PC-9 (cell line): ENCODE measurements at regions not wholly inside any gene's neighbourhood (a gene's known extent, or its start where the extent isn't known, plus 50 kb on each side); places are given as distances from the start of the nearest gene placed in this dataset.

Experiments
- BruUV-seq: library from RNA; stranded (reverse); fragments of 400-500 nt; replicated peaks from 2 replicates; lab custom pipeline; 2021; lab: Mats Ljungman, UMichigan
- CTCF ChIA-PET: fragments of 300-600 bp; sonication (Branson Sonifier 250); formaldehyde crosslinking; loops from one replicate; lab custom pipeline; 2022; ENCODE audit warnings: antibody characterized with exemption; lab: Charles Lee
- POLR2A ChIA-PET: fragments of 300-600 bp; sonication (Branson Sonifier 250); formaldehyde crosslinking; loops from one replicate; lab custom pipeline; 2022; ENCODE audit warnings: antibody characterized with exemption; ENCODE audit not compliant: unreplicated experiment; lab: Charles Lee
- DNase-seq, 2 experiments: peaks; one replicate each; pipeline versions ENCODE4 v3.0.0 to v3.0.0-alpha.2; 2015 to 2022; ENCODE audit warnings: mixed read lengths in 1 of 2
- H2AFZ ChIP-seq: fragments of 200-600 bp; sonication (generic); 2 replicates; pipeline ENCODE4 v1.8.1; 2017; ENCODE audit warnings: antibody characterized with exemption
- H3F3A ChIP-seq: fragments of 200-600 bp; sonication (generic); 2 replicates; pipeline ENCODE4 v1.8.1; 2017; ENCODE audit warnings: antibody characterized with exemption, mild to moderate bottlenecking, low read depth; ENCODE audit not compliant: insufficient read depth
- H3K27ac ChIP-seq: fragments of 200-600 bp; sonication (generic); 2 replicates; pipeline ENCODE4 v1.6.1; 2016; ENCODE audit warnings: mixed run types
- H3K27me3 ChIP-seq: fragments of 200-600 bp; sonication (generic); 2 replicates; pipeline ENCODE4 v1.6.1; 2016; ENCODE audit warnings: low read depth, mixed run types; ENCODE audit not compliant: insufficient read depth
- H3K36me3 ChIP-seq: fragments of 200-600 bp; sonication (generic); 2 replicates; pipeline ENCODE4 v1.6.1; 2016; ENCODE audit warnings: low read depth, mixed run types
- H3K4me1 ChIP-seq: fragments of 200-600 bp; sonication (generic); replicated peaks from 2 replicates; pipeline ENCODE4 v1.6.1; 2016; ENCODE audit warnings: mixed run types; ENCODE audit not compliant: insufficient read depth
- H3K4me2 ChIP-seq: fragments of 200-600 bp; sonication (generic); 2 replicates; pipeline ENCODE4 v1.6.1; 2017; ENCODE audit warnings: mixed run types
- H3K4me3 ChIP-seq: fragments of 200-600 bp; sonication (generic); 2 replicates; pipeline ENCODE4 v1.6.1; 2016; ENCODE audit warnings: mixed run types
- H3K79me2 ChIP-seq: fragments of 200-600 bp; sonication (generic); 2 replicates; pipeline ENCODE4 v1.6.1; 2017; ENCODE audit warnings: low read depth, mixed run types
- H3K9me2 ChIP-seq: fragments of 200-600 bp; sonication (generic); 2 replicates; pipeline ENCODE4 v1.8.1; 2017; ENCODE audit warnings: mild to moderate bottlenecking; ENCODE audit not compliant: insufficient read depth
- H3K9me3 ChIP-seq: fragments of 200-600 bp; sonication (generic); 2 replicates; pipeline ENCODE4 v1.8.1; 2016; ENCODE audit warnings: low read depth; ENCODE audit not compliant: insufficient read depth
- H4K20me1 ChIP-seq: fragments of 200-600 bp; sonication (generic); 2 replicates; pipeline ENCODE4 v1.8.1; 2017; ENCODE audit not compliant: insufficient read depth
- CTCF ChIP-seq: fragments of 200-600 bp; sonication (generic); conservative IDR thresholded peaks from 2 replicates; pipeline ENCODE4 v1.6.1; 2017; ENCODE audit warnings: mixed run types, antibody characterized with exemption, mild to moderate bottlenecking, moderate library complexity
- EZH2 ChIP-seq: fragments of 200-600 bp; sonication (generic); IDR thresholded peaks from 2 replicates; pipeline ENCODE4 v1.8.0; 2017; ENCODE audit warnings: antibody characterized with exemption, low read depth
- intact Hi-C: fragments of 100-400 bp; cut with micrococcal nuclease; formaldehyde crosslinking; loops from one replicate; pipeline ENCODE4 v1.10.0; 2022; ENCODE audit not compliant: unreplicated experiment

- no peaks in the 10 kb centered on the region for H3K79me2 ChIP-seq
- H3K27me3 ChIP-seq, result no peaks in the 10 kb centered on the region
- H3K9me3 ChIP-seq, result no peaks in the 10 kb centered on the region
- POLR2A ChIA-PET, result no interaction called here
- no peaks in the 10 kb centered on the region for H3K36me3 ChIP-seq
- BruUV-seq, result no TSS peak
- no peaks in the 10 kb centered on the region for H3K4me1 ChIP-seq
- no peak overlapping the region for H3K27ac ChIP-seq
- intact Hi-C loops, result no loop called here
- no peak overlapping the region for H3K4me2 ChIP-seq
- TF ChIP-seq EZH2 (no peak), CTCF (no peak)
- CTCF ChIA-PET, result no interaction called here
- no peaks in the 10 kb centered on the region for H3F3A ChIP-seq
- DNase-seq, result no peak
- no peaks in the 10 kb centered on the region for H3K9me2 ChIP-seq
- no peaks in the 10 kb centered on the region for H4K20me1 ChIP-seq
- no peak overlapping the region for H3K4me3 ChIP-seq
- H2AFZ ChIP-seq, result no peak overlapping the region
Measured at GRCh38 chr10:28137907-28138880, 139.3 kb upstream of the ODAD2 start.

- no peaks in the 10 kb centered on the region for H4K20me1 ChIP-seq
- no peaks in the 10 kb centered on the region for H3K9me2 ChIP-seq
- no peak overlapping the region for H3K27ac ChIP-seq
- no peak overlapping the region for H3K4me3 ChIP-seq
- H3K36me3 ChIP-seq, result no peaks in the 10 kb centered on the region
- CTCF ChIA-PET, result no interaction called here
- H3K4me1 ChIP-seq, result no peaks in the 10 kb centered on the region
- H3K27me3 ChIP-seq, result no peaks in the 10 kb centered on the region
- intact Hi-C loops, result no loop called here
- H3K79me2 ChIP-seq, result no peaks in the 10 kb centered on the region
- H3F3A ChIP-seq, result no peaks in the 10 kb centered on the region
- H3K9me3 ChIP-seq, result no peaks in the 10 kb centered on the region
- no peak overlapping the region for H2AFZ ChIP-seq
- BruUV-seq, result no TSS peak
- no peak for DNase-seq
- TF ChIP-seq EZH2 (no peak), CTCF (no peak)
- no peak overlapping the region for H3K4me2 ChIP-seq
- POLR2A ChIA-PET, result no interaction called here
Measured at GRCh38 chr10:28135258-28135657, 136.4 kb upstream of the ODAD2 start.

GRCh38 chr10:28130267-28130666 lies 131.4 kb upstream of the ODAD2 start:
- H3K9me3 ChIP-seq, result no peaks in the 10 kb centered on the region
- H3K9me2 ChIP-seq, result no peaks in the 10 kb centered on the region
- BruUV-seq, result no TSS peak
- no peak overlapping the region for H3K4me3 ChIP-seq
- no peak for DNase-seq
- no peaks in the 10 kb centered on the region for H4K20me1 ChIP-seq
- no peaks in the 10 kb centered on the region for H3K79me2 ChIP-seq
- H3K4me1 ChIP-seq, result no peaks in the 10 kb centered on the region
- H3K27ac ChIP-seq, result no peak overlapping the region
- intact Hi-C loops, result no loop called here
- H2AFZ ChIP-seq, result no peak overlapping the region
- CTCF ChIA-PET, result no interaction called here
- no peak overlapping the region for H3K4me2 ChIP-seq
- no peaks in the 10 kb centered on the region for H3K36me3 ChIP-seq
- TF ChIP-seq CTCF (no peak), EZH2 (no peak)
- no peaks in the 10 kb centered on the region for H3F3A ChIP-seq
- 0 out of 2 replicates have a peak, but pooled peaks cover 4% of the 10 kb centered on the region for H3K27me3 ChIP-seq
- POLR2A ChIA-PET, result interaction anchor here (0.6 kb wide), 1 partner anchor 1388 kb away, joined by 5 read pairs; no protein-coding TSS in a partner anchor
